ENCODE measurements at regions not wholly inside any gene's neighbourhood (a gene's known extent, or its start where the extent isn't known, plus 50 kb on each side); places are given as distances from the start of the nearest gene placed in this dataset.
"Not testable (repeated sequence)": the region's sequence is repeated elsewhere in the genome, so short reads cannot be mapped to it uniquely, and the experiment has no call there.

GRCh38 chr10:133785846-133786602, 159.4 kb upstream of the FRG2B start:
- peak; percentile 4 for DNase-seq
- H3K4me3 ChIP-seq (ENCODE audit: low read depth in 1 of 2, low read length in 2 of 2); H3K27me3 ChIP-seq (ENCODE audit: insufficient read depth, low read length, poor library complexity); H4K20me1 ChIP-seq (ENCODE audit: insufficient read depth, low read length); H3K9ac ChIP-seq (ENCODE audit: low read depth, low read length); H3K36me3 ChIP-seq (ENCODE audit: insufficient read depth, low read length); ATAC-seq (ENCODE audit: insufficient read depth, low read depth); H2AFZ ChIP-seq (ENCODE audit: low read depth, low read length); H3K27ac ChIP-seq (ENCODE audit: low read length); H3K4me2 ChIP-seq (ENCODE audit: insufficient read depth, low read length); H3K4me1 ChIP-seq (ENCODE audit: insufficient read depth, low read length); H3K79me2 ChIP-seq (ENCODE audit: insufficient read depth, low read length); H3K9me3 ChIP-seq (ENCODE audit: insufficient read depth, low read length, severe bottlenecking): not testable (repeated sequence)
- TF ChIP-seq CTCF (IDR thresholded peaks at IDR 0.05; ENCODE audit: borderline replicate concordance, extremely low read depth, low read length, poor library complexity, severe bottlenecking): peak; percentile 37

- not testable (repeated sequence) for H3K4me3 ChIP-seq (ENCODE audit: low read depth in 1 of 2, low read length in 2 of 2); H3K4me2 ChIP-seq (ENCODE audit: insufficient read depth, low read length); H3K9me3 ChIP-seq (ENCODE audit: insufficient read depth, low read length, severe bottlenecking); H3K36me3 ChIP-seq (ENCODE audit: insufficient read depth, low read length); H3K79me2 ChIP-seq (ENCODE audit: insufficient read depth, low read length); DNase-seq; H3K27ac ChIP-seq (ENCODE audit: low read length); H3K4me1 ChIP-seq (ENCODE audit: insufficient read depth, low read length); ATAC-seq (ENCODE audit: insufficient read depth, low read depth); H3K9ac ChIP-seq (ENCODE audit: low read depth, low read length); H2AFZ ChIP-seq (ENCODE audit: low read depth, low read length); H4K20me1 ChIP-seq (ENCODE audit: insufficient read depth, low read length); H3K27me3 ChIP-seq (ENCODE audit: insufficient read depth, low read length, poor library complexity)
These were observed 158.6 kb upstream of the FRG2B start for GRCh38 chr10:133785178-133785577.

GRCh38 chr10:133765308-133765707, 138.7 kb upstream of the FRG2B start:
- not testable (repeated sequence) for H3K4me3 ChIP-seq (ENCODE audit: low read depth in 1 of 2, low read length in 2 of 2); H2AFZ ChIP-seq (ENCODE audit: low read depth, low read length); H3K79me2 ChIP-seq (ENCODE audit: insufficient read depth, low read length); H3K4me2 ChIP-seq (ENCODE audit: insufficient read depth, low read length); H3K9me3 ChIP-seq (ENCODE audit: insufficient read depth, low read length, severe bottlenecking); H3K9ac ChIP-seq (ENCODE audit: low read depth, low read length); ATAC-seq (ENCODE audit: insufficient read depth, low read depth); H4K20me1 ChIP-seq (ENCODE audit: insufficient read depth, low read length); H3K27ac ChIP-seq (ENCODE audit: low read length); H3K4me1 ChIP-seq (ENCODE audit: insufficient read depth, low read length); H3K36me3 ChIP-seq (ENCODE audit: insufficient read depth, low read length); DNase-seq; H3K27me3 ChIP-seq (ENCODE audit: insufficient read depth, low read length, poor library complexity)

GRCh38 chr10:133764823-133765209, 138.2 kb upstream of the FRG2B start:
- H3K27ac ChIP-seq (ENCODE audit: low read length); H3K79me2 ChIP-seq (ENCODE audit: insufficient read depth, low read length); H3K9ac ChIP-seq (ENCODE audit: low read depth, low read length); H3K4me1 ChIP-seq (ENCODE audit: insufficient read depth, low read length); H3K4me3 ChIP-seq (ENCODE audit: low read depth in 1 of 2, low read length in 2 of 2); H3K27me3 ChIP-seq (ENCODE audit: insufficient read depth, low read length, poor library complexity); H2AFZ ChIP-seq (ENCODE audit: low read depth, low read length); H3K36me3 ChIP-seq (ENCODE audit: insufficient read depth, low read length); H4K20me1 ChIP-seq (ENCODE audit: insufficient read depth, low read length); H3K4me2 ChIP-seq (ENCODE audit: insufficient read depth, low read length); H3K9me3 ChIP-seq (ENCODE audit: insufficient read depth, low read length, severe bottlenecking): not testable (repeated sequence)
- ATAC-seq (ENCODE audit: insufficient read depth, low read depth): peak; percentile 56; the same call in 2 of the 3 replicates
- DNase-seq: peak; percentile 4

- peak; percentile 3 for DNase-seq
- not testable (repeated sequence) for H3K4me2 ChIP-seq (ENCODE audit: insufficient read depth, low read length); H3K9me3 ChIP-seq (ENCODE audit: insufficient read depth, low read length, severe bottlenecking); H3K9ac ChIP-seq (ENCODE audit: low read depth, low read length); H3K27ac ChIP-seq (ENCODE audit: low read length); ATAC-seq (ENCODE audit: insufficient read depth, low read depth); H3K4me3 ChIP-seq (ENCODE audit: low read depth in 1 of 2, low read length in 2 of 2); H3K4me1 ChIP-seq (ENCODE audit: insufficient read depth, low read length); H4K20me1 ChIP-seq (ENCODE audit: insufficient read depth, low read length); H2AFZ ChIP-seq (ENCODE audit: low read depth, low read length); H3K79me2 ChIP-seq (ENCODE audit: insufficient read depth, low read length); H3K36me3 ChIP-seq (ENCODE audit: insufficient read depth, low read length); H3K27me3 ChIP-seq (ENCODE audit: insufficient read depth, low read length, poor library complexity)
These were observed 137.6 kb upstream of the FRG2B start for GRCh38 chr10:133763875-133764822.

GRCh38 chr10:133763190-133763589, 136.6 kb upstream of the FRG2B start:
- not testable (repeated sequence) for DNase-seq; H3K79me2 ChIP-seq (ENCODE audit: insufficient read depth, low read length)
- peak; percentile 49; the same call in 2 of the 3 replicates for ATAC-seq (ENCODE audit: insufficient read depth, low read depth)

GRCh38 chr10:133753545-133753944, 127.0 kb upstream of the FRG2B start:
- not testable (repeated sequence) for DNase-seq; ATAC-seq (ENCODE audit: insufficient read depth, low read depth); H3K9me3 ChIP-seq (ENCODE audit: insufficient read depth, low read length, severe bottlenecking); H4K20me1 ChIP-seq (ENCODE audit: insufficient read depth, low read length); H3K79me2 ChIP-seq (ENCODE audit: insufficient read depth, low read length); H3K36me3 ChIP-seq (ENCODE audit: insufficient read depth, low read length); H3K27me3 ChIP-seq (ENCODE audit: insufficient read depth, low read length, poor library complexity); H3K4me2 ChIP-seq (ENCODE audit: insufficient read depth, low read length); H3K4me1 ChIP-seq (ENCODE audit: insufficient read depth, low read length); H3K4me3 ChIP-seq (ENCODE audit: low read depth in 1 of 2, low read length in 2 of 2); H3K9ac ChIP-seq (ENCODE audit: low read depth, low read length); H2AFZ ChIP-seq (ENCODE audit: low read depth, low read length); H3K27ac ChIP-seq (ENCODE audit: low read length)

More at GRCh38 chr10:133763190-133763589, 136.6 kb upstream of the FRG2B start:
- H3K27me3 ChIP-seq (ENCODE audit: insufficient read depth, low read length, poor library complexity); H3K9me3 ChIP-seq (ENCODE audit: insufficient read depth, low read length, severe bottlenecking); H3K4me1 ChIP-seq (ENCODE audit: insufficient read depth, low read length); H3K4me2 ChIP-seq (ENCODE audit: insufficient read depth, low read length); H2AFZ ChIP-seq (ENCODE audit: low read depth, low read length); H3K27ac ChIP-seq (ENCODE audit: low read length); H3K36me3 ChIP-seq (ENCODE audit: insufficient read depth, low read length); H4K20me1 ChIP-seq (ENCODE audit: insufficient read depth, low read length); H3K9ac ChIP-seq (ENCODE audit: low read depth, low read length); H3K4me3 ChIP-seq (ENCODE audit: low read depth in 1 of 2, low read length in 2 of 2): not testable (repeated sequence)

Data from DND-41 (cell line).